ENCODE measurements at regions not wholly inside any gene's neighbourhood (a gene's known extent, or its start where the extent isn't known, plus 50 kb on each side); places are given as distances from the start of the nearest gene placed in this dataset.

GRCh38 chr4:176540814-176541213 lies 221.0 kb downstream of the SPCS3 start:
- DNase-seq, result no peak
- no peak for ATAC-seq
- Histone ChIP-seq H3K4me3 (no peak overlapping the region), H3K9me3 (no peaks in the 10 kb centered on the region), H3K27ac (peak overlapping the region in 3 of 10 donors; percentile 55 to 82 (median 70)), H3K36me3 (no peaks in the 10 kb centered on the region), H3K4me1 (peaks cover 0 to 33% (median 0%) of the 10 kb centered on the region in 9 donors), H3K27me3 (no peaks in the 10 kb centered on the region)
- TF ChIP-seq CTCF (IDR thresholded peaks at IDR 0.05), result no peak
- 91% methylated on average over 2 of the region's 2 CpGs for WGBS, 2 donors
- intact Hi-C loops (cut with DNase I), result no loop called here

GRCh38 chr4:176545872-176546271 lies 226.1 kb downstream of the SPCS3 start:
- DNase-seq, result no peak
- ATAC-seq, result no peak
- Histone ChIP-seq H3K9me3 (no peaks in the 10 kb centered on the region), H3K27me3 (no peaks in the 10 kb centered on the region), H3K4me3 (no peak overlapping the region), H3K4me1 (no peaks in the 10 kb centered on the region), H3K27ac (no peak overlapping the region), H3K36me3 (no peaks in the 10 kb centered on the region)
- intact Hi-C loops (cut with DNase I), result no loop called here
- TF ChIP-seq CTCF (IDR thresholded peaks at IDR 0.05), result no peak
- 68% methylated on average over 4 of the region's 4 CpGs for WGBS, 2 donors

GRCh38 chr4:176546975-176547374 lies 227.2 kb downstream of the SPCS3 start:
- H3K9me3 ChIP-seq, result peaks cover 0 to 10% (median 3%) of the 10 kb centered on the region in 11 donors
- no peak overlapping the region for H3K27ac ChIP-seq
- H3K4me3 ChIP-seq, result no peak overlapping the region
- ATAC-seq (no peak), DNase-seq (no peak)
- WGBS, 2 donors, result 86 to 91% methylated on average over 3 of the region's 3 CpGs
- H3K36me3 ChIP-seq, result no peaks in the 10 kb centered on the region
- intact Hi-C loops (cut with DNase I), result no loop called here
- no peak for TF ChIP-seq CTCF (IDR thresholded peaks at IDR 0.05)
- no peaks in the 10 kb centered on the region for H3K27me3 ChIP-seq
- H3K4me1 ChIP-seq, result no peaks in the 10 kb centered on the region

GRCh38 chr4:176548571-176548970 lies 228.8 kb downstream of the SPCS3 start:
- 61 to 68% methylated on average over 4 of the region's 4 CpGs for WGBS, 2 donors
- H3K4me3 ChIP-seq, result no peak overlapping the region
- no peaks in the 10 kb centered on the region for H3K4me1 ChIP-seq
- H3K36me3 ChIP-seq, result no peaks in the 10 kb centered on the region
- intact Hi-C loops (cut with DNase I), result no loop called here
- peaks cover 0 to 23% (median 5%) of the 10 kb centered on the region in 11 donors for H3K9me3 ChIP-seq
- no peak for TF ChIP-seq CTCF (IDR thresholded peaks at IDR 0.05)
- no peak for DNase-seq
- H3K27me3 ChIP-seq, result no peaks in the 10 kb centered on the region
- no peak overlapping the region for H3K27ac ChIP-seq
- no peak for ATAC-seq
